Suppressor macrophage treated with lipopolysaccharide for 4 hours (primary cell): ENCODE measurements at regions not wholly inside any gene's neighbourhood (a gene's known extent, or its start where the extent isn't known, plus 50 kb on each side); places are given as distances from the start of the nearest gene placed in this dataset.
"Not testable (repeated sequence)": the region's sequence is repeated elsewhere in the genome, so short reads cannot be mapped to it uniquely, and the experiment has no call there.

Source experiments
- DNase-seq: peaks from one replicate; pipeline ENCODE4 v3.0.0-alpha.2; 2020

- not testable (repeated sequence) for DNase-seq
Observed at GRCh38 chr2:239817468-239818031, 207.6 kb downstream of the NDUFA10 start.

- no peak for DNase-seq
Observed at GRCh38 chr2:239816576-239817467, 208.3 kb downstream of the NDUFA10 start.

- no peak for DNase-seq
Observed at GRCh38 chr2:239815671-239816070, 209.5 kb downstream of the NDUFA10 start.

GRCh38 chr2:239814861-239815601 lies 210.1 kb downstream of the NDUFA10 start:
- DNase-seq, result no peak

- DNase-seq, result no peak
Observed at GRCh38 chr2:239814116-239814860, 210.9 kb downstream of the NDUFA10 start.

GRCh38 chr2:239813261-239814115 lies 211.7 kb downstream of the NDUFA10 start:
- DNase-seq, result no peak

GRCh38 chr2:239811806-239812560 lies 213.2 kb downstream of the NDUFA10 start:
- DNase-seq, result no peak

GRCh38 chr2:239811111-239811781 lies 213.9 kb downstream of the NDUFA10 start:
- DNase-seq, result no peak

- DNase-seq, result no peak
Observed at GRCh38 chr2:239809391-239809790, 215.8 kb downstream of the NDUFA10 start.

GRCh38 chr2:239807568-239807967 lies 217.6 kb downstream of the NDUFA10 start:
- DNase-seq, result no peak

GRCh38 chr2:239806758-239807434 lies 218.2 kb downstream of the NDUFA10 start:
- no peak for DNase-seq

- DNase-seq, result no peak
Observed at GRCh38 chr2:239806276-239806675, 218.9 kb downstream of the NDUFA10 start.

- DNase-seq, result no peak
Observed at GRCh38 chr2:239805414-239805813, 219.7 kb downstream of the NDUFA10 start.

GRCh38 chr2:239805043-239805329 lies 220.2 kb downstream of the NDUFA10 start:
- DNase-seq, result no peak

- no peak for DNase-seq
Observed at GRCh38 chr2:239804161-239805042, 220.7 kb downstream of the NDUFA10 start.

GRCh38 chr2:239803766-239804115 lies 221.4 kb downstream of the NDUFA10 start:
- DNase-seq, result no peak

GRCh38 chr2:239803102-239803765 lies 221.9 kb downstream of the NDUFA10 start:
- DNase-seq, result no peak

GRCh38 chr2:239802185-239802649 lies 222.9 kb downstream of the NDUFA10 start:
- DNase-seq, result no peak
